ENCODE measurements at regions not wholly inside any gene's neighbourhood (a gene's known extent, or its start where the extent isn't known, plus 50 kb on each side); places are given as distances from the start of the nearest gene placed in this dataset.
"Not testable (repeated sequence)": the region's sequence is repeated elsewhere in the genome, so short reads cannot be mapped to it uniquely, and the experiment has no call there.

GRCh38 chr9:29449306-29449705, 1876.0 kb upstream of the C9orf72 start:
- no peak for DNase-seq

GRCh38 chr9:29450343-29450875, 1877.1 kb upstream of the C9orf72 start:
- not testable (repeated sequence) for DNase-seq

- DNase-seq: no peak
These were observed 1883.7 kb upstream of the C9orf72 start for GRCh38 chr9:29456940-29457339.

GRCh38 chr9:29475471-29475870, 1902.2 kb upstream of the C9orf72 start:
- DNase-seq: no peak

- DNase-seq: peak in 5 of 58 donors; percentile 2 to 28 (median 6)
These were observed 1938.4 kb upstream of the C9orf72 start for GRCh38 chr9:29511680-29512079.

- DNase-seq: peak in 40 of 58 donors; percentile 4 to 72 (median 25)
These were observed 1941.1 kb upstream of the C9orf72 start for GRCh38 chr9:29514336-29514735.

GRCh38 chr9:29514862-29515261, 1941.6 kb upstream of the C9orf72 start:
- DNase-seq: no peak

- no peak for DNase-seq
These were observed 1975.2 kb upstream of the C9orf72 start for GRCh38 chr9:29548436-29548835.

GRCh38 chr9:29555502-29555901, 1982.2 kb upstream of the C9orf72 start:
- no peak for DNase-seq

- no peak for DNase-seq
These were observed 1983.0 kb upstream of the C9orf72 start for GRCh38 chr9:29556317-29556716.

- DNase-seq: no peak
These were observed 1983.5 kb upstream of the C9orf72 start for GRCh38 chr9:29556746-29557145.

GRCh38 chr9:29564564-29564963, 1991.3 kb upstream of the C9orf72 start:
- no peak for DNase-seq

GRCh38 chr9:29575219-29575618, 2001.9 kb upstream of the C9orf72 start:
- no peak for DNase-seq

- DNase-seq: no peak
These were observed 2015.1 kb upstream of the C9orf72 start for GRCh38 chr9:29588361-29588760.

GRCh38 chr9:29609282-29609681, 2036.0 kb upstream of the C9orf72 start:
- no peak for DNase-seq

GRCh38 chr9:29613773-29614172, 2040.5 kb upstream of the C9orf72 start:
- no peak for DNase-seq

- DNase-seq: no peak
These were observed 2043.6 kb upstream of the C9orf72 start for GRCh38 chr9:29616844-29617243.

GRCh38 chr9:29625292-29625731, 2052.0 kb upstream of the C9orf72 start:
- no peak for DNase-seq

GRCh38 chr9:29625931-29626330, 2052.7 kb upstream of the C9orf72 start:
- DNase-seq: no peak

- not testable (repeated sequence) for DNase-seq
These were observed 2055.6 kb upstream of the C9orf72 start for GRCh38 chr9:29628856-29629255.

- DNase-seq: no peak
These were observed 2064.4 kb upstream of the C9orf72 start for GRCh38 chr9:29637471-29638237.

GRCh38 chr9:29640507-29640906, 2067.2 kb upstream of the C9orf72 start:
- DNase-seq: no peak

GRCh38 chr9:29644514-29644913, 2071.2 kb upstream of the C9orf72 start:
- DNase-seq: no peak
